Fibroblast of the conjunctiva (primary cell): ENCODE measurements at regions not wholly inside any gene's neighbourhood (a gene's known extent, or its start where the extent isn't known, plus 50 kb on each side); places are given as distances from the start of the nearest gene placed in this dataset.

ENCODE experiments used
- DNase-seq: peaks from one replicate; pipeline ENCODE4 v3.0.0-alpha.2; 2010; ENCODE audit warnings: low read depth

- DNase-seq: no peak
Measured at GRCh38 chr14:56918849-56919574, 108.7 kb upstream of the OTX2 start.

- no peak for DNase-seq
Measured at GRCh38 chr14:56905282-56905681, 95.0 kb upstream of the OTX2 start.

- no peak for DNase-seq
Measured at GRCh38 chr14:56903304-56903969, 93.2 kb upstream of the OTX2 start.

GRCh38 chr14:56902385-56902784 is 92.1 kb upstream of the OTX2 start:
- DNase-seq: no peak

GRCh38 chr14:56900726-56901125 is 90.4 kb upstream of the OTX2 start:
- DNase-seq: no peak

GRCh38 chr14:56899829-56900228 is 89.5 kb upstream of the OTX2 start:
- no peak for DNase-seq

- no peak for DNase-seq
Measured at GRCh38 chr14:56896922-56897321, 86.6 kb upstream of the OTX2 start.

- no peak for DNase-seq
Measured at GRCh38 chr14:56896231-56896630, 86.0 kb upstream of the OTX2 start.

GRCh38 chr14:56895154-56895553 is 84.9 kb upstream of the OTX2 start:
- DNase-seq: no peak

GRCh38 chr14:56894591-56894991 is 84.3 kb upstream of the OTX2 start:
- no peak for DNase-seq

- DNase-seq: no peak
Measured at GRCh38 chr14:56892959-56893358, 82.7 kb upstream of the OTX2 start.

GRCh38 chr14:56891226-56891625 is 80.9 kb upstream of the OTX2 start:
- DNase-seq: no peak

GRCh38 chr14:56889705-56890104 is 79.4 kb upstream of the OTX2 start:
- DNase-seq: no peak

GRCh38 chr14:56888274-56888673 is 78.0 kb upstream of the OTX2 start:
- DNase-seq: no peak

- no peak for DNase-seq
Measured at GRCh38 chr14:56887216-56887615, 76.9 kb upstream of the OTX2 start.

GRCh38 chr14:56886471-56887062 is 76.3 kb upstream of the OTX2 start:
- DNase-seq: no peak

GRCh38 chr14:56885825-56886224 is 75.5 kb upstream of the OTX2 start:
- no peak for DNase-seq

GRCh38 chr14:56884617-56885016 is 74.3 kb upstream of the OTX2 start:
- DNase-seq: no peak

- DNase-seq: no peak
Measured at GRCh38 chr14:56881181-56881580, 70.9 kb upstream of the OTX2 start.

- no peak for DNase-seq
Measured at GRCh38 chr14:56878766-56879165, 68.5 kb upstream of the OTX2 start.

GRCh38 chr14:56875104-56875675 is 64.9 kb upstream of the OTX2 start:
- no peak for DNase-seq

- no peak for DNase-seq
Measured at GRCh38 chr14:56874375-56874774, 64.1 kb upstream of the OTX2 start.

GRCh38 chr14:56870336-56870735 is 60.1 kb upstream of the OTX2 start:
- DNase-seq: no peak
